ENCODE measurements at regions not wholly inside any gene's neighbourhood (a gene's known extent, or its start where the extent isn't known, plus 50 kb on each side); places are given as distances from the start of the nearest gene placed in this dataset.

DNA sequence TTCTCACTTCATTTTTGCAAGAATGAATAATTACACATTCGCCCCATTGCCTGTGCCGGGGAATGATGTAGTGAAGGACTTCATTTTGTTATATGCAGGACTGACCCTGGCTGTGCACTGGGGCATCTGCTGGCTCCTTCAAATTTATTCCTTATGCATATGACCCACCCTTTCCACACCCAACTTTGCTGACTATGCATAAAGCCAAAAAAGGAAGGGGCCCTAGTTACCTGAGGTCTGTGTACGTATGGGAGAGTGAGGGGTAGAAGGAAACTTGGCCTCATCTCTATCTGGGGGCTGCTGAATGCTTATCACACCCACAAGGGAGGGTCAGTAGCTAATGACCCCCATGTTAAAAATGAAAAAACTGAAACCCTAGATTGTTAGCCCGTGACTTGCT lies 259.6 kb downstream of the SMARCA2 start:
- FAIRE-seq (no peak), DNase-seq (ENCODE audit: low spot score) (no peak), ATAC-seq (no peak)
- 37% methylated on average over 4 of the region's 4 CpGs for WGBS (ENCODE audit: low lambda C conversion rate)
- Histone ChIP-seq H3K4me2 (ENCODE audit: low read depth, low read length) (no peak overlapping the region), H3K27ac (ENCODE audit: extremely low read length, insufficient read depth, low read length) (no peak overlapping the region), H3K27me3 (ENCODE audit: control insufficient read depth in 1 of 2, insufficient read depth in 2 of 2, low read length in 2 of 2) (peaks cover 0 to 7% of the 10 kb centered on the region in 2 experiments; a peak in 2 of 5 replicates), H3K79me2 (ENCODE audit: insufficient read depth, low read length) (no peaks in the 10 kb centered on the region), H3K4me1 (ENCODE audit: insufficient read depth, low read length) (no peaks in the 10 kb centered on the region), H3K36me3 (replicated peaks in 1 of 2; ENCODE audit: control insufficient read depth in 1 of 2, insufficient read depth in 2 of 2, low read length in 2 of 2) (no peaks in the 10 kb centered on the region), H2AFZ (ENCODE audit: low read length) (no peak overlapping the region), H4K20me1 (ENCODE audit: insufficient read depth, low read length) (no peaks in the 10 kb centered on the region), H3K9ac (ENCODE audit: insufficient read depth, low read depth, low read length) (no peak overlapping the region), H3K9me3 (ENCODE audit: low read length) (no peaks in the 10 kb centered on the region), H3K4me3 (replicated peaks in 1 of 3; ENCODE audit: insufficient read depth in 1 of 3, low read depth in 2 of 3, low read length in 3 of 3) (no peak overlapping the region)
- POLR2A ChIA-PET, result no interaction called here
- intact Hi-C loops (cut with micrococcal nuclease; ENCODE audit: unreplicated experiment), result no loop called here
- CTCF ChIA-PET (ENCODE audit: low intra/inter-chr PET ratio, low total read pairs), result no interaction called here
- BruUV-seq (replicated peaks), result no TSS peak
- TF ChIP-seq ZMAT3 (CRISPR knock-in tag; conservative IDR thresholded peaks at IDR 0.05) (no peak), MAFK (conservative IDR thresholded peaks at IDR 0.05 in 1 of 2, IDR thresholded peaks at IDR 0.05 in 1 of 2; ENCODE audit: low read length in 2 of 2) (peak; percentile 91 to 95), REL (CRISPR knock-in tag; conservative IDR thresholded peaks at IDR 0.05) (no peak), EP300 (IDR thresholded peaks at IDR 0.05; ENCODE audit: low read depth in 2 of 2, low read length in 2 of 2) (no peak), EP300 (CRISPR knock-in tag; IDR thresholded peaks at IDR 0.05; ENCODE audit: borderline replicate concordance) (no peak), MAFF (IDR thresholded peaks at IDR 0.05; ENCODE audit: low read depth, low read length) (peak; percentile 93)
- in situ Hi-C loops (cut with HindIII; ENCODE audit: extremely low pct_ligation_motif_present, low pct_unique_long_range_greater_than_20kb), result no loop called here

- POLR2A ChIA-PET, result no interaction called here
- H3K9me3 ChIP-seq (ENCODE audit: low read length), result no peaks in the 10 kb centered on the region
- 74% methylated on average over 10 of the region's 10 CpGs for WGBS (ENCODE audit: low lambda C conversion rate)
- no peaks in the 10 kb centered on the region for H4K20me1 ChIP-seq (ENCODE audit: insufficient read depth, low read length)
- H2AFZ ChIP-seq (ENCODE audit: low read length), result no peak overlapping the region
- no peaks in the 10 kb centered on the region for H3K36me3 ChIP-seq (replicated peaks in 1 of 2; ENCODE audit: control insufficient read depth in 1 of 2, insufficient read depth in 2 of 2, low read length in 2 of 2)
- no peaks in the 10 kb centered on the region for H3K79me2 ChIP-seq (ENCODE audit: insufficient read depth, low read length)
- no peak overlapping the region for H3K9ac ChIP-seq (ENCODE audit: insufficient read depth, low read depth, low read length)
- no TSS peak for BruUV-seq (replicated peaks)
- no peak overlapping the region for H3K27ac ChIP-seq (ENCODE audit: extremely low read length, insufficient read depth, low read length)
- no peaks in the 10 kb centered on the region for H3K4me1 ChIP-seq (ENCODE audit: insufficient read depth, low read length)
- in situ Hi-C loops (cut with HindIII; ENCODE audit: extremely low pct_ligation_motif_present, low pct_unique_long_range_greater_than_20kb), result no loop called here
- DNase-seq (ENCODE audit: low spot score) (no peak), FAIRE-seq (no peak), ATAC-seq (no peak)
- intact Hi-C loops (cut with micrococcal nuclease; ENCODE audit: unreplicated experiment), result no loop called here
- no peak overlapping the region for H3K4me2 ChIP-seq (ENCODE audit: low read depth, low read length)
- peaks cover 0 to 7% of the 10 kb centered on the region in 2 experiments; a peak in 1 of 5 replicates for H3K27me3 ChIP-seq (ENCODE audit: control insufficient read depth in 1 of 2, insufficient read depth in 2 of 2, low read length in 2 of 2)
- CTCF ChIA-PET (ENCODE audit: low intra/inter-chr PET ratio, low total read pairs), result no interaction called here
- H3K4me3 ChIP-seq (replicated peaks in 1 of 3; ENCODE audit: insufficient read depth in 1 of 3, low read depth in 2 of 3, low read length in 3 of 3), result no peak overlapping the region
- TF ChIP-seq ZKSCAN1 (IDR thresholded peaks at IDR 0.05; ENCODE audit: low read length) (no peak), FOXA1 (IDR thresholded peaks at IDR 0.05) (no peak), FOXA1 (CRISPR knock-in tag; IDR thresholded peaks at IDR 0.05) (no peak), HIVEP1 (CRISPR knock-in tag; IDR thresholded peaks at IDR 0.05) (no peak), KAT8 (CRISPR knock-in tag; IDR thresholded peaks at IDR 0.05) (no peak), REL (CRISPR knock-in tag; conservative IDR thresholded peaks at IDR 0.05) (no peak), ELF4 (CRISPR knock-in tag; IDR thresholded peaks at IDR 0.05; ENCODE audit: borderline replicate concordance) (no peak), ZBTB21 (CRISPR knock-in tag; IDR thresholded peaks at IDR 0.05) (no peak), ZNF251 (CRISPR knock-in tag; IDR thresholded peaks at IDR 0.05) (no peak), CEBPB (IDR thresholded peaks at IDR 0.05; ENCODE audit: borderline replicate concordance, low read depth, low read length) (no peak), HCFC1 (IDR thresholded peaks at IDR 0.05; ENCODE audit: low read depth, low read length) (no peak), ZNF773 (CRISPR knock-in tag; IDR thresholded peaks at IDR 0.05; ENCODE audit: borderline replicate concordance) (no peak), SIN3B (IDR thresholded peaks at IDR 0.05; ENCODE audit: low read length) (no peak), HNF4G (IDR thresholded peaks at IDR 0.05; ENCODE audit: borderline replicate concordance, low read depth, low read length) (no peak), HNF4G (CRISPR knock-in tag; IDR thresholded peaks at IDR 0.05; ENCODE audit: borderline replicate concordance, low read depth) (no peak)
- TF ChIP-seq, protein P1, sequence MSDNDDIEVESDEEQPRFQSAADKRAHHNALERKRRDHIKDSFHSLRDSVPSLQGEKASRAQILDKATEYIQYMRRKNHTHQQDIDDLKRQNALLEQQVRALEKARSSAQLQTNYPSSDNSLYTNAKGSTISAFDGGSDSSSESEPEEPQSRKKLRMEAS (IDR thresholded peaks at IDR 0.05), result no peak
- TF ChIP-seq, protein P2, sequence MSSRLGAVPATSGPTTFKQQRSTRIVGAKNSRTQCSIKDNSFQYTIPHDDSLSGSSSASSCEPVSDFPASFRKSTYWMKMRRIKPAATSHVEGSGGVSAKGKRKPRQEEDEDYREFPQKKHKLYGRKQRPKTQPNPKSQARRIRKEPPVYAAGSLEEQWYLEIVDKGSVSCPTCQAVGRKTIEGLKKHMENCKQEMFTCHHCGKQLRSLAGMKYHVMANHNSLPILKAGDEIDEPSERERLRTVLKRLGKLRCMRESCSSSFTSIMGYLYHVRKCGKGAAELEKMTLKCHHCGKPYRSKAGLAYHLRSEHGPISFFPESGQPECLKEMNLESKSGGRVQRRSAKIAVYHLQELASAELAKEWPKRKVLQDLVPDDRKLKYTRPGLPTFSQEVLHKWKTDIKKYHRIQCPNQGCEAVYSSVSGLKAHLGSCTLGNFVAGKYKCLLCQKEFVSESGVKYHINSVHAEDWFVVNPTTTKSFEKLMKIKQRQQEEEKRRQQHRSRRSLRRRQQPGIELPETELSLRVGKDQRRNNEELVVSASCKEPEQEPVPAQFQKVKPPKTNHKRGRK (CRISPR knock-in tag; IDR thresholded peaks at IDR 0.05), result no peak
Measured at GRCh38 chr9:2276296-2276695, 261.1 kb downstream of the SMARCA2 start.

All from HepG2 (cell line).